Panc1 (cell line): ENCODE measurements at regions not wholly inside any gene's neighbourhood (a gene's known extent, or its start where the extent isn't known, plus 50 kb on each side); places are given as distances from the start of the nearest gene placed in this dataset.

Experiments
- POLR2AphosphoS5 ChIP-seq: IDR thresholded peaks from 2 replicates; pipeline ENCODE4 v1.6.1; 2012; ENCODE audit warnings: mild to moderate bottlenecking, low read depth, low read length, moderate library complexity
- SIN3A ChIP-seq: IDR thresholded peaks from 2 replicates; pipeline ENCODE4 v1.6.1; 2012; ENCODE audit warnings: low read depth, mild to moderate bottlenecking, low read length, moderate library complexity, borderline replicate concordance; ENCODE audit not compliant: insufficient read depth
- TCF7L2 ChIP-seq: IDR thresholded peaks from 2 replicates; pipeline ENCODE4 v1.6.1; 2011; ENCODE audit warnings: mild to moderate bottlenecking, low read depth, low read length, inconsistent platforms
- TF ChIP-seq, protein P1 (sequence below): fragments of 450-650 bp; IDR thresholded peaks from 2 replicates; pipeline ENCODE4 v1.5.1; 2017; ENCODE audit warnings: mild to moderate bottlenecking
- TF ChIP-seq, protein P2 (sequence below), 2 experiments: IDR thresholded peaks; 2 replicates each; pipeline ENCODE4 v1.6.1; 2011 to 2012; ENCODE audit warnings: low read depth in 2 of 2, control low read depth in 1 of 2, low read length in 1 of 2, mild to moderate bottlenecking in 1 of 2, moderate library complexity in 1 of 2; ENCODE audit not compliant: insufficient read depth in 1 of 2

DNA sequence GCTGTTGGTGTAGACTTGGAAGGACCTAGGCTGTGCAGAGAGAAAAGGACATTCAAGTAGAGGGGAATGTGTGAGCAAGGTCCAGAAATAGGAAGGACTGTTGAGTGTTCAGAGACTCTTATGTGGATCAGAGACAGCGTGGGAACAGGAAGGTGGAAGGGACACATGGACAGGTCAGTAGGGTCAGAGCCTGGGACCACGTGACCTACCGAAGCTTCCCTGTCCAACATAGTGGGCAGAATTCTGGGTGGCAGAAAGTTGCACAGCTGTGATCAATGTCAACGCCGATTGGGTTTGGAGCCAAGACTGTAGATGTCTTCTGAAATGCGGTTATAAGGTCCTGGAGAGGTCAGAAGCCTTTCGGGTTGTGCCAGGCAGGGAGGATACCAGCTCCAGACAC lies 195.9 kb upstream of the MKI67 start:
- TF ChIP-seq SIN3A = no peak
- TF ChIP-seq POLR2AphosphoS5 = no peak
- TF ChIP-seq, protein P1, sequence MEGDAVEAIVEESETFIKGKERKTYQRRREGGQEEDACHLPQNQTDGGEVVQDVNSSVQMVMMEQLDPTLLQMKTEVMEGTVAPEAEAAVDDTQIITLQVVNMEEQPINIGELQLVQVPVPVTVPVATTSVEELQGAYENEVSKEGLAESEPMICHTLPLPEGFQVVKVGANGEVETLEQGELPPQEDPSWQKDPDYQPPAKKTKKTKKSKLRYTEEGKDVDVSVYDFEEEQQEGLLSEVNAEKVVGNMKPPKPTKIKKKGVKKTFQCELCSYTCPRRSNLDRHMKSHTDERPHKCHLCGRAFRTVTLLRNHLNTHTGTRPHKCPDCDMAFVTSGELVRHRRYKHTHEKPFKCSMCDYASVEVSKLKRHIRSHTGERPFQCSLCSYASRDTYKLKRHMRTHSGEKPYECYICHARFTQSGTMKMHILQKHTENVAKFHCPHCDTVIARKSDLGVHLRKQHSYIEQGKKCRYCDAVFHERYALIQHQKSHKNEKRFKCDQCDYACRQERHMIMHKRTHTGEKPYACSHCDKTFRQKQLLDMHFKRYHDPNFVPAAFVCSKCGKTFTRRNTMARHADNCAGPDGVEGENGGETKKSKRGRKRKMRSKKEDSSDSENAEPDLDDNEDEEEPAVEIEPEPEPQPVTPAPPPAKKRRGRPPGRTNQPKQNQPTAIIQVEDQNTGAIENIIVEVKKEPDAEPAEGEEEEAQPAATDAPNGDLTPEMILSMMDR = no peak
- TF ChIP-seq, protein P2, sequence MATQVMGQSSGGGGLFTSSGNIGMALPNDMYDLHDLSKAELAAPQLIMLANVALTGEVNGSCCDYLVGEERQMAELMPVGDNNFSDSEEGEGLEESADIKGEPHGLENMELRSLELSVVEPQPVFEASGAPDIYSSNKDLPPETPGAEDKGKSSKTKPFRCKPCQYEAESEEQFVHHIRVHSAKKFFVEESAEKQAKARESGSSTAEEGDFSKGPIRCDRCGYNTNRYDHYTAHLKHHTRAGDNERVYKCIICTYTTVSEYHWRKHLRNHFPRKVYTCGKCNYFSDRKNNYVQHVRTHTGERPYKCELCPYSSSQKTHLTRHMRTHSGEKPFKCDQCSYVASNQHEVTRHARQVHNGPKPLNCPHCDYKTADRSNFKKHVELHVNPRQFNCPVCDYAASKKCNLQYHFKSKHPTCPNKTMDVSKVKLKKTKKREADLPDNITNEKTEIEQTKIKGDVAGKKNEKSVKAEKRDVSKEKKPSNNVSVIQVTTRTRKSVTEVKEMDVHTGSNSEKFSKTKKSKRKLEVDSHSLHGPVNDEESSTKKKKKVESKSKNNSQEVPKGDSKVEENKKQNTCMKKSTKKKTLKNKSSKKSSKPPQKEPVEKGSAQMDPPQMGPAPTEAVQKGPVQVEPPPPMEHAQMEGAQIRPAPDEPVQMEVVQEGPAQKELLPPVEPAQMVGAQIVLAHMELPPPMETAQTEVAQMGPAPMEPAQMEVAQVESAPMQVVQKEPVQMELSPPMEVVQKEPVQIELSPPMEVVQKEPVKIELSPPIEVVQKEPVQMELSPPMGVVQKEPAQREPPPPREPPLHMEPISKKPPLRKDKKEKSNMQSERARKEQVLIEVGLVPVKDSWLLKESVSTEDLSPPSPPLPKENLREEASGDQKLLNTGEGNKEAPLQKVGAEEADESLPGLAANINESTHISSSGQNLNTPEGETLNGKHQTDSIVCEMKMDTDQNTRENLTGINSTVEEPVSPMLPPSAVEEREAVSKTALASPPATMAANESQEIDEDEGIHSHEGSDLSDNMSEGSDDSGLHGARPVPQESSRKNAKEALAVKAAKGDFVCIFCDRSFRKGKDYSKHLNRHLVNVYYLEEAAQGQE (IDR thresholded peaks at IDR 0.05; ENCODE audit: insufficient read depth in 1 of 2, low read depth in 2 of 2, low read length in 1 of 2) = no peak
- no peak for TF ChIP-seq TCF7L2
